GM12891 (cell line): ENCODE measurements at regions not wholly inside any gene's neighbourhood (a gene's known extent, or its start where the extent isn't known, plus 50 kb on each side); places are given as distances from the start of the nearest gene placed in this dataset.

Experiments used
- PAX5 ChIP-seq: IDR thresholded peaks from 2 replicates; pipeline ENCODE4 v1.6.1; 2011; ENCODE audit warnings: low read length, moderate library complexity, mild to moderate bottlenecking; ENCODE audit not compliant: insufficient read depth, severe bottlenecking
- POLR2A ChIP-seq: IDR thresholded peaks from 2 replicates; pipeline ENCODE4 v1.6.1; 2011; ENCODE audit warnings: low read depth, low read length, control low read depth
- POLR2AphosphoS5 ChIP-seq: IDR thresholded peaks from 2 replicates; pipeline ENCODE4 v1.6.1; 2011; ENCODE audit warnings: low read depth, low read length, control low read depth
- POU2F2 ChIP-seq: IDR thresholded peaks from 2 replicates; pipeline ENCODE4 v1.6.1; 2011; ENCODE audit warnings: low read depth, mild to moderate bottlenecking, control low read depth, low read length, moderate library complexity
- SPI1 ChIP-seq: IDR thresholded peaks from 2 replicates; pipeline ENCODE4 v1.6.1; 2011; ENCODE audit warnings: low read depth, low read length, control low read depth
- TAF1 ChIP-seq: IDR thresholded peaks from 2 replicates; pipeline ENCODE4 v1.6.1; 2011; ENCODE audit warnings: low read depth, low read length, control low read depth

- TF ChIP-seq POLR2AphosphoS5 (no peak), POLR2A (no peak), TAF1 (no peak), PAX5 (no peak), SPI1 (peak; percentile 81), POU2F2 (no peak)
Observed at GRCh38 chrX:49756692-49757091, 60.9 kb upstream of the PAGE1 start.
